A673 (cell line): ENCODE measurements at regions not wholly inside any gene's neighbourhood (a gene's known extent, or its start where the extent isn't known, plus 50 kb on each side); places are given as distances from the start of the nearest gene placed in this dataset.
A peak's percentile ranks its signal among the peaks of the same experiment; 100 is the strongest.

Experiments used
- BruUV-seq: library from RNA; stranded (reverse); fragments of 400-500 nt; replicated peaks from 2 replicates; lab custom pipeline; 2021; lab: Mats Ljungman, UMichigan
- CTCF ChIA-PET: fragments of 300-600 bp; sonication (Branson Sonifier 250); formaldehyde crosslinking; loops from one replicate; lab custom pipeline; 2022; ENCODE audit warnings: antibody characterized with exemption; lab: Charles Lee
- POLR2A ChIA-PET: fragments of 300-600 bp; sonication (Branson Sonifier 250); formaldehyde crosslinking; loops from one replicate; lab custom pipeline; 2022; ENCODE audit warnings: antibody characterized with exemption; ENCODE audit not compliant: low non-redundant PET; lab: Charles Lee
- DNase-seq: peaks from one replicate; pipeline ENCODE4 v3.0.0-alpha.2; 2015; ENCODE audit warnings: low spot score
- H3K27ac ChIP-seq: fragments of 200-600 bp; sonication (generic); 2 replicates; pipeline ENCODE4 v1.5.1; 2016; ENCODE audit warnings: mixed run types, low read depth, mild to moderate bottlenecking, mixed read lengths, antibody characterized with exemption, low read length; ENCODE audit not compliant: poor library complexity, severe bottlenecking
- H3K27me3 ChIP-seq: fragments of 200-600 bp; sonication (generic); replicated peaks from 2 replicates; pipeline ENCODE4 v1.6.1; 2017; ENCODE audit warnings: mixed run types, low read depth, mild to moderate bottlenecking, mixed read lengths, antibody characterized with exemption, low read length; ENCODE audit not compliant: insufficient read depth, poor library complexity
- H3K36me3 ChIP-seq: fragments of 200-600 bp; sonication (generic); 2 replicates; pipeline ENCODE4 v1.6.1; 2016; ENCODE audit warnings: mixed run types, mild to moderate bottlenecking, mixed read lengths, antibody characterized with exemption, low read length; ENCODE audit not compliant: insufficient read depth, poor library complexity, severe bottlenecking
- H3K4me1 ChIP-seq: fragments of 200-600 bp; sonication (generic); 2 replicates; pipeline ENCODE4 v1.6.1; 2017; ENCODE audit warnings: mixed run types, mild to moderate bottlenecking, mixed read lengths, antibody characterized with exemption, low read length; ENCODE audit not compliant: insufficient read depth, poor library complexity, severe bottlenecking
- H3K4me3 ChIP-seq: fragments of 200-600 bp; sonication (generic); 2 replicates; pipeline ENCODE4 v1.5.1; 2016; ENCODE audit warnings: low read depth, mixed run types, mild to moderate bottlenecking, mixed read lengths, low read length; ENCODE audit not compliant: poor library complexity, severe bottlenecking
- H3K9me3 ChIP-seq: fragments of 200-600 bp; sonication (generic); 2 replicates; pipeline ENCODE4 v1.6.1; 2016; ENCODE audit warnings: mixed run types, low read depth, mild to moderate bottlenecking, mixed read lengths, antibody characterized with exemption, low read length; ENCODE audit not compliant: poor library complexity, severe bottlenecking
- EZH2 ChIP-seq: fragments of 200-600 bp; sonication (generic); IDR thresholded peaks from 2 replicates; pipeline ENCODE4 v1.6.1; 2017; ENCODE audit warnings: borderline replicate concordance, low read depth, mild to moderate bottlenecking, mixed read lengths, antibody characterized with exemption, low read length; ENCODE audit not compliant: poor library complexity, severe bottlenecking
- intact Hi-C: fragments of 100-400 bp; cut with micrococcal nuclease; formaldehyde crosslinking; loops from one replicate; pipeline ENCODE4 v1.10.0; 2022; ENCODE audit not compliant: unreplicated experiment
- TF ChIP-seq, protein P1 (sequence below): fragments of 300-800, 200-600 bp; sonication (generic); conservative IDR thresholded peaks from 2 replicates; pipeline ENCODE4 v1.5.1; 2017; ENCODE audit warnings: low read depth, mild to moderate bottlenecking, antibody characterized with exemption, low read length, moderate library complexity, mixed read lengths

DNA sequence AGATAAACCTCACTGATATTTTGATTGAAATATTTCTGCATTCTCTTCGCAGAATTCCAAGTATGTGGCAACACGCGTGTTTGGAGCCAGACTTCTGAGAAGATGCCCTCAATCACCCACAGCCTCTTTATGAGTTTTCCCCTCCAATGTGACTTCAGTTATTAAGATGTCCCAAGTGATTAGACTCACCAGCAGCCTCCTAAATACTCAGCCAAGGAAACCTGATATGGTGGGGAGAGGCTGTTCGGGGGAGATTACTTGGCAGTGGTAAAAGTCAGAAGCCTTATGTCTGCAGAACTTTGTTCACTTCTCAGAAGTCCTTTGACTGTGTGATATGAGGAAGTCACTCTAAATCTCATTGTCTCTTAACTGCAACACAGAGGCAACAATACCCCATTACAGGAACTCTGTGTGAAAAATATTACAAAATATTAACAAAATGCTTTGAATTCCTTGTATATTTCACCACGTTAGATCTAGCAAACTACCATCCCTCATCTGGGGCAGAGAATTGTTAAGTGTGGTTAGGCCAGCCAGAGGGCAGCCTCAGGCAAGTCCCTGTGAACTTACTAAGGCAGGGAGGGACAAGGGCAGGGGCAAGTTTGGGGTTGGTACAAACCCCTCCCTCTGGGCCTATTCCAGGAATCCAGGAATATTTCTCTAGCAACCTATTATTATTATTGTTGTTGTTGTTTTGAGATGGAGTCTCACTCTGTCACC, 151.4 kb upstream of the USP9X start:
- CTCF ChIA-PET: no interaction called here
- no peaks in the 10 kb centered on the region for H3K9me3 ChIP-seq
- no peaks in the 10 kb centered on the region for H3K27me3 ChIP-seq
- POLR2A ChIA-PET: no interaction called here
- no peaks in the 10 kb centered on the region for H3K36me3 ChIP-seq
- peak overlapping the region; percentile 73 for H3K27ac ChIP-seq
- no TSS peak for BruUV-seq
- intact Hi-C loops: loop anchor here (5.0 kb wide), 1 partner anchor 287 kb away; the partner anchor contains the start of gene CXorf38
- H3K4me3 ChIP-seq: peak overlapping the region; percentile 8
- peaks cover 29% of the 10 kb centered on the region for H3K4me1 ChIP-seq
- peak; percentile 87 for DNase-seq
- TF ChIP-seq EZH2: no peak
- TF ChIP-seq, protein P1, sequence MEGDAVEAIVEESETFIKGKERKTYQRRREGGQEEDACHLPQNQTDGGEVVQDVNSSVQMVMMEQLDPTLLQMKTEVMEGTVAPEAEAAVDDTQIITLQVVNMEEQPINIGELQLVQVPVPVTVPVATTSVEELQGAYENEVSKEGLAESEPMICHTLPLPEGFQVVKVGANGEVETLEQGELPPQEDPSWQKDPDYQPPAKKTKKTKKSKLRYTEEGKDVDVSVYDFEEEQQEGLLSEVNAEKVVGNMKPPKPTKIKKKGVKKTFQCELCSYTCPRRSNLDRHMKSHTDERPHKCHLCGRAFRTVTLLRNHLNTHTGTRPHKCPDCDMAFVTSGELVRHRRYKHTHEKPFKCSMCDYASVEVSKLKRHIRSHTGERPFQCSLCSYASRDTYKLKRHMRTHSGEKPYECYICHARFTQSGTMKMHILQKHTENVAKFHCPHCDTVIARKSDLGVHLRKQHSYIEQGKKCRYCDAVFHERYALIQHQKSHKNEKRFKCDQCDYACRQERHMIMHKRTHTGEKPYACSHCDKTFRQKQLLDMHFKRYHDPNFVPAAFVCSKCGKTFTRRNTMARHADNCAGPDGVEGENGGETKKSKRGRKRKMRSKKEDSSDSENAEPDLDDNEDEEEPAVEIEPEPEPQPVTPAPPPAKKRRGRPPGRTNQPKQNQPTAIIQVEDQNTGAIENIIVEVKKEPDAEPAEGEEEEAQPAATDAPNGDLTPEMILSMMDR: no peak

DNA sequence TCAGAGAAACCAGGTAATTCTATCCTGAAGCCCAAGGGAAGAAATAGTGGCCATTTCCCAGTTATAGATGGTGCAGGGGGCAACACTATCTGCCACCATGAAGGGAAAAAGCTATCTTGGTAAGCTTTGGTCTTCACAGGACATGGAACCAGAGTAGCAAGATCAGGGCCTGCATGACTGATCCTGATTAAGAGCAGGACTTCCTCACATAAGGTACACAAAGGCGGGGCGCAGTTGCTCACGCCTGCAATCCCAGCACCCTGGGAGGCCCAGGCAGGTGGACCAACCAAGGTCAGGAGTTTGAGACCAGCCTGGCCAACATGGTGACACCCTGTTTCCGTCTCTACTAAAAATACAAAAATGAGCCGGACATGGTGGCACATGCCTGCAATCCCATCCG, 148.4 kb upstream of the USP9X start:
- intact Hi-C loops: no loop called here
- no peak overlapping the region for H3K4me3 ChIP-seq
- peaks cover 25% of the 10 kb centered on the region for H3K4me1 ChIP-seq
- ChIA-PET CTCF (no interaction called here), POLR2A (no interaction called here)
- no peaks in the 10 kb centered on the region for H3K27me3 ChIP-seq
- DNase-seq: no peak
- no peaks in the 10 kb centered on the region for H3K9me3 ChIP-seq
- BruUV-seq: no TSS peak
- no peak overlapping the region for H3K27ac ChIP-seq
- H3K36me3 ChIP-seq: no peaks in the 10 kb centered on the region
- no peak for TF ChIP-seq EZH2
- TF ChIP-seq, protein P1: no peak

DNA sequence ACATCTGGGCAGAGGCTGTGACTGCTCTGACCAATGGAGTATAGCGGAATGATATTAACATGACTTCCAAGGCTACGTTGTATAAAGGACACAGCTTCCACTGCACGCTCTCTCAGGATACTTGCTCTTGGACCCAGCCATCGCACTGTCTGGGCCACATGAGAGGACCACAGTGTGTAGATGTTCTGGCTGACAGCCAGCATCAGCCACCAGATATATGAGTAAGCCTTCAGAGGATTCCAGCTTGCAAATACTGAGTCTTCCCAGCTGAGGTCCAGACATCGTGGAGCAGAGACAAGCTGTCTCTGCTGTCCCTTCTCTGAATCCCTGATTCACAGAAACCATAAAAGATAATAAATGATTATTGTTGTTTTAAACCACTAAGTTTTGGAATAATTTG, 146.8 kb upstream of the USP9X start:
- no peak for TF ChIP-seq EZH2
- TF ChIP-seq, protein P1: no peak
- H3K4me1 ChIP-seq: peaks cover 13% of the 10 kb centered on the region
- ChIA-PET CTCF (interaction anchor here (0.5 kb wide), 1 partner anchor 8 kb away, joined by 3 read pairs; no protein-coding TSS in a partner anchor), POLR2A (no interaction called here)
- H3K27ac ChIP-seq: no peak overlapping the region
- no peaks in the 10 kb centered on the region for H3K9me3 ChIP-seq
- intact Hi-C loops: no loop called here
- no TSS peak for BruUV-seq
- no peaks in the 10 kb centered on the region for H3K27me3 ChIP-seq
- no peak overlapping the region for H3K4me3 ChIP-seq
- H3K36me3 ChIP-seq: no peaks in the 10 kb centered on the region
- DNase-seq: peak; percentile 7
